KOPT-K1 (cell line): ENCODE measurements at regions not wholly inside any gene's neighbourhood (a gene's known extent, or its start where the extent isn't known, plus 50 kb on each side); places are given as distances from the start of the nearest gene placed in this dataset.
"Not testable (repeated sequence)": the region's sequence is repeated elsewhere in the genome, so short reads cannot be mapped to it uniquely, and the experiment has no call there.

ENCODE experiments used
- H3K27ac ChIP-seq: fragments of 200-600 bp; sonication (generic); 2 replicates; pipeline ENCODE4 v1.5.1; 2016; ENCODE audit warnings: antibody characterized with exemption, mild to moderate bottlenecking, low read depth, low read length; ENCODE audit not compliant: poor library complexity, severe bottlenecking
- H3K36me3 ChIP-seq: fragments of 200-600 bp; sonication (generic); 2 replicates; pipeline ENCODE4 v1.5.1; 2017; ENCODE audit warnings: antibody characterized with exemption, mild to moderate bottlenecking, low read length, moderate library complexity; ENCODE audit not compliant: insufficient read depth
- H3K9me3 ChIP-seq: fragments of 200-600 bp; sonication (generic); 2 replicates; pipeline ENCODE4 v1.5.1; 2017; ENCODE audit warnings: antibody characterized with exemption, low read length, mild to moderate bottlenecking; ENCODE audit not compliant: insufficient read depth, poor library complexity, severe bottlenecking

DNA sequence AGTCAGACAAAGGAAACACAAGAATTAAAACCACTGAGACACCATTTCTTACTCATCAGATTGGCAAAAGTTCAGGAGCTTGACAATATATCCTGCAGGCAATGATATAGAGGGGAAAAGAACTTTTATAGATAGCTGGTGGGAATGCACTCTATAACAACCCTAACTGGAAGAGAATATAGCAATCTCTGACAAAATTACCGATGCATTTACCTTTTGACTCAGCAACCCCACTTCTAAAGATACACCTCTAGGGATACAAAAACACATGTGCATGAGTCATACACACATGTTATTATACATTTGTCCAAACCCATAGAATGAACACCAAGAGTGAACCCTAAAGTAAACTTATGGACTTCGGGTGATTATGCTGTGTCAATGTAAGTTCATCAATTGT, 79.4 kb upstream of the SRD5A2 start:
- Histone ChIP-seq H3K9me3 (no peaks in the 10 kb centered on the region), H3K36me3 (no peaks in the 10 kb centered on the region), H3K27ac (no peak overlapping the region)

DNA sequence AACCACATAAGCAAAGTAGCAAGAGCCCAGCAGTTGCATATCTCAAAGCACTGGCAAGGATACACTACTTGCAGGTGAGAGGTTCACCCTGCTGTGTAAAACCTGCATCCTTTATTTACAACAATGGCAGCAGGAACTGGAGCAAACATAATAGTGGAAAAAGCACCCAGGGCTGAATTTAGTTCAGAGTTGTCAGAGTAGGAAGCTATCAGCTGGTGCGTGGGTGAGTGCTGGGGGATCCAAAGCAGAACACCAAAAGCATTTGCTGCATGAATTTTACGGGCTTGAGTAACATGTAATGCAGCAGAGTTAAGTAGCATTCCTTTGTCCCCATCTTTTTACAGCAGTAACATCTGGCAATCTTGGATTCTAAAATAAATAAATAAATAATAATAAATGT, 73.5 kb upstream of the SRD5A2 start:
- no peak overlapping the region for H3K27ac ChIP-seq
- H3K36me3 ChIP-seq = no peaks in the 10 kb centered on the region
- no peaks in the 10 kb centered on the region for H3K9me3 ChIP-seq

DNA sequence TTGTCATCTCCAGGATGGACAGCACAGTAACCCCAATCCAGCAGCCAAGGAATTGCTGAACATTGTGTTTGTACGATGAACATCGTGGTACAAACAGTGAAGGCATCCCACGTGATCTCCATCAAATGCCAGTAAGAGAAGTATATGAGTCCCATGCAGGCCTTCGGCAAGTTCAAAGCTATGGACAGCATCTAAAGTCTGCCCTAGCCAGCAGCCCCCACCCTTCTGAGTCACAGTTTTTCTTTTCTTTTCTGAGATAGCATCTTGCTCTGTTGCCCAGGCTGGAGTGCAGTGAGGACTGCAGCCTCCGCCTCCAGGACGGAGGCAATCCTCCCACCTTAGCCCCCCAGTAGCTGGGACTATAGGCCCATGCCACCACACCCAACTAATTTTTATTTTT, 71.0 kb upstream of the SRD5A2 start:
- Histone ChIP-seq H3K36me3 (no peaks in the 10 kb centered on the region), H3K9me3 (no peaks in the 10 kb centered on the region), H3K27ac (no peak overlapping the region)

DNA sequence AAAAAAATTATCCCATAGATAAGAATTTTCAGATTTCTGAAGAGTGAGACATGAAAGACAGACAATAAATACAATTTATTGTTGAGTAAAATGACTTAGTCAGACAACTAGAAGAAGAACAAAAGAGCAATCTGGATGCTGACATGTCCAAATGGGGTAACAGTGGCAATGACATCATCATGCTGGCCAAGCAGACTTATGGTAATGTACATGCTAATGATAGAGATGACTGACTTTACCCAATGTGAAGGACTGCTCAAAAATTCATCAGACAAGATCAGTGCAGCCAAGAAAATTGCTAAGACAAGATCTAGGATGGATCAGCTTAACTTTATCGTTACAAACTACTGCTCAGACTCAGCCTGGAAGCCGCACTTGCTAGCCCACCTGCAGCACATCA, 70.5 kb upstream of the SRD5A2 start:
- H3K9me3 ChIP-seq = no peaks in the 10 kb centered on the region

DNA sequence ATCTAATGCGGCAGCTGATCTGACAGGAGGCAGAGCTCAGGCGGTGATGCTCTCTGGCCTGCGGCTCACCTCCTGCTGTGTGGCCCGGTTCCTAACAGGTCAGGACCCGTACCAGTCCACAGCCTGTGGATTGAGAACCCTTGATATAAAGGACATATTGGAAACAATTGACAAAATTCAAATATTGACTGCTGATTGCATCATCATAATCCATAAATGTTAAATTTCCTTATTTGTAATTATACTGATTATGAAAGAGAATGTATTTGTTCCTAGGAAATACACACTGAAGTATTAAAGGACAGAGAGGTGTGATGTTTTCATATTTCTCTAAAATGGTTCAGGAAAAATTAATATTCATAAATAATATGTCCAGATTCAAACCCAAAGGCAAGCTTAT, 63.8 kb upstream of the SRD5A2 start:
- no peaks in the 10 kb centered on the region for H3K36me3 ChIP-seq
- H3K27ac ChIP-seq = no peak overlapping the region
- no peaks in the 10 kb centered on the region for H3K9me3 ChIP-seq

More for the DNA sequence above, 70.5 kb upstream of the SRD5A2 start:
- no peak overlapping the region for H3K27ac ChIP-seq
- H3K36me3 ChIP-seq = no peaks in the 10 kb centered on the region

DNA sequence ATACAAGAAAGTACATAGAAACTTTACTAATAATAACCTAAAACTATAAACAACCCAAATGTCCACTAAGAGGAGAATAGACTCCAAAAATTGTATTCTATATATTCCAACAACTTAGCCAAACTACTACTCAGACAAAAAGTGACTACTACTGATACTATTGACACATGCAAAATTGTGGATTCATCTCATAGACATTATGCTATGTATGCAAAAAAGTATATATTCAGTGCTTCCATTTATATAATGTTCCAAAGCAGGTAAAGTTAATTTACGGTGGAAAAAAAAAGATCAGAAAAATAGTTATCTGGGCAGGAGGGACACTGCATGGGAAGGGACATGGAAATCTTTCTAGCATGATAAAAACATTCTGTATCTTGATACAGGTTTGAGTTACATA, 62.0 kb upstream of the SRD5A2 start:
- Histone ChIP-seq H3K9me3 (no peaks in the 10 kb centered on the region), H3K36me3 (no peaks in the 10 kb centered on the region), H3K27ac (no peak overlapping the region)

DNA sequence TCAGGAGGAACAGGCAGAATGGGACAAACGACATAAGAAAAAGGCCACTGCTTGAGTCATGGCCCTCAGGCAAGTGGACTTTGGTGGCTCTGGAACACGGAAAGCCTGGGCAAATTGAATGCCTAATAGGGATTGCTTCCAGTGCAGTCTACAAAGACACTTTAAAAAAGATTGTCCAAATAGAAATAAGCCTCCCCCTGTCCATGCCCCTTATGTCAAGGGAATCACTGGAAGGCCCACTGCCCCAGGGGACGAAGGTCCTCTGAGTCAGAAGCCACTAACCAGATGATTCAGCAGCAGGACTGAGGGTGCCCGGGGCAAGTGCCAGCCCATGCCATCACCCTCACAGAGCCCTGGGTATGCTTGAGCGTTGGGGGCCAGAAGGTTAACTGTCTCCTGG, 51.5 kb upstream of the SRD5A2 start:
- not testable (repeated sequence) for H3K36me3 ChIP-seq, H3K9me3 ChIP-seq, H3K27ac ChIP-seq
